ENCODE measurements at regions not wholly inside any gene's neighbourhood (a gene's known extent, or its start where the extent isn't known, plus 50 kb on each side); places are given as distances from the start of the nearest gene placed in this dataset.

GRCh38 chr7:52030722-52031121 is 714.1 kb upstream of the COBL start:
- Histone ChIP-seq H3K23me2 (ENCODE audit: low read depth, low read length) (no peaks in the 10 kb centered on the region), H4K8ac (ENCODE audit: extremely low read depth, insufficient read depth, low read length) (no peak overlapping the region), H3K79me1 (ENCODE audit: low read depth, low read length) (no peaks in the 10 kb centered on the region), H4K91ac (replicated peaks; ENCODE audit: insufficient read length, low read length) (no peak overlapping the region), H3K9me3 (ENCODE audit: insufficient read depth in 2 of 2, low read depth in 1 of 2, low read length in 1 of 2) (peaks cover 3 to 5% of the 10 kb centered on the region in 2 experiments; a peak in 2 of 4 replicates), H3K27me3 (replicated peaks in 1 of 4; ENCODE audit: control insufficient read depth in 3 of 4, extremely low read depth in 1 of 4, insufficient read depth in 3 of 4, low read length in 3 of 4) (no peaks in the 10 kb centered on the region), H3K4ac (replicated peaks; ENCODE audit: insufficient read length, low read depth, low read length) (no peak overlapping the region), H3K4me3 (ENCODE audit: extremely low read depth in 1 of 4, insufficient read depth in 2 of 4, low read depth in 3 of 4, low read length in 4 of 4) (no peak overlapping the region), H2BK15ac (ENCODE audit: low read length) (no peak overlapping the region), H2AFZ (ENCODE audit: low read length) (peak overlapping the region; percentile 88; the same call in 1 of the 2 replicates), H3K23ac (ENCODE audit: insufficient read length) (no peak overlapping the region), H2AK5ac (ENCODE audit: low read depth, low read length) (no peak overlapping the region), H3K4me2 (ENCODE audit: insufficient read depth in 1 of 2, low read depth in 2 of 2, low read length in 2 of 2) (no peak overlapping the region), H3K36me3 (ENCODE audit: control insufficient read depth in 2 of 4, insufficient read depth in 4 of 4, low read length in 3 of 4) (no peaks in the 10 kb centered on the region), H3K27ac (ENCODE audit: low read depth, low read length) (no peak overlapping the region), H2BK20ac (ENCODE audit: low read length) (no peak overlapping the region), H3K79me2 (ENCODE audit: control insufficient read depth in 1 of 2, insufficient read depth in 2 of 2, low read length in 2 of 2) (no peaks in the 10 kb centered on the region), H3K9ac (replicated peaks in 1 of 4; ENCODE audit: extremely low read depth in 1 of 4, low read depth in 3 of 4, low read length in 3 of 4) (no peak overlapping the region), H3K56ac (replicated peaks; ENCODE audit: insufficient read length, low read depth, low read length) (no peak overlapping the region), H2BK120ac (replicated peaks; ENCODE audit: low read depth, low read length) (no peak overlapping the region), H4K20me1 (replicated peaks in 1 of 2; ENCODE audit: control insufficient read depth in 1 of 2, insufficient read depth in 2 of 2, low read length in 2 of 2) (no peaks in the 10 kb centered on the region), H2BK12ac (ENCODE audit: low read depth, low read length) (no peak overlapping the region), H4K5ac (ENCODE audit: insufficient read length, low read depth, low read length) (no peak overlapping the region), H3K14ac (ENCODE audit: insufficient read length) (no peak overlapping the region), H3K4me1 (replicated peaks in 1 of 4; ENCODE audit: control insufficient read depth in 3 of 4, insufficient read depth in 4 of 4, low read length in 3 of 4) (no peaks in the 10 kb centered on the region), H3K18ac (ENCODE audit: extremely low read depth, low read length) (no peak overlapping the region), H2BK5ac (ENCODE audit: low read depth, low read length) (no peak overlapping the region)
- ChIA-PET POLR2A (ENCODE audit: partially characterized antibody) (no interaction called here), CTCF (ENCODE audit: partially characterized antibody) (interaction anchor here (1.8 kb wide), 1 partner anchor 12 kb away, joined by 11 read pairs; no protein-coding TSS in a partner anchor)
- 88% methylated on average over 4 of the region's 4 CpGs; no CpG with 5 or more reads in 1 of the 2 experiments for WGBS, 2 experiments (ENCODE audit: extremely low coverage in 1 of 2, insufficient coverage in 1 of 2, insufficient read length in 1 of 2, insufficient replicate concordance in 2 of 2, low coverage in 1 of 2, low lambda C conversion rate in 2 of 2, missing lambda C conversion rate in 1 of 2)
- DNase-seq (ENCODE audit: low read depth in 1 of 2, low spot score in 2 of 2) (no peak), FAIRE-seq (no peak)
- TF ChIP-seq SP1 (IDR thresholded peaks at IDR 0.05; ENCODE audit: low read depth, low read length) (no peak), RAD21 (IDR thresholded peaks at IDR 0.05 in 1 of 2, conservative IDR thresholded peaks at IDR 0.05 in 1 of 2; ENCODE audit: low read depth in 2 of 2, low read length in 2 of 2) (no peak), SIN3A (conservative IDR thresholded peaks at IDR 0.05 in 1 of 2, IDR thresholded peaks at IDR 0.05 in 1 of 2; ENCODE audit: low read depth in 1 of 2, low read length in 2 of 2) (no peak), RBBP5 (IDR thresholded peaks at IDR 0.05; ENCODE audit: borderline replicate concordance, low read depth, low read length) (no peak), KDM5A (IDR thresholded peaks at IDR 0.05; ENCODE audit: low read length) (no peak), SUZ12 (IDR thresholded peaks at IDR 0.05; ENCODE audit: low read length) (no peak), FOSL1 (IDR thresholded peaks at IDR 0.05; ENCODE audit: insufficient read depth, low read depth, low read length) (no peak), KDM1A (IDR thresholded peaks at IDR 0.05; ENCODE audit: borderline replicate concordance, low read length) (no peak), GABPA (IDR thresholded peaks at IDR 0.05; ENCODE audit: borderline replicate concordance, insufficient read depth, low read length) (no peak), POU5F1 (IDR thresholded peaks at IDR 0.05; ENCODE audit: low read depth, low read length) (no peak)
- TF ChIP-seq, protein P1, sequence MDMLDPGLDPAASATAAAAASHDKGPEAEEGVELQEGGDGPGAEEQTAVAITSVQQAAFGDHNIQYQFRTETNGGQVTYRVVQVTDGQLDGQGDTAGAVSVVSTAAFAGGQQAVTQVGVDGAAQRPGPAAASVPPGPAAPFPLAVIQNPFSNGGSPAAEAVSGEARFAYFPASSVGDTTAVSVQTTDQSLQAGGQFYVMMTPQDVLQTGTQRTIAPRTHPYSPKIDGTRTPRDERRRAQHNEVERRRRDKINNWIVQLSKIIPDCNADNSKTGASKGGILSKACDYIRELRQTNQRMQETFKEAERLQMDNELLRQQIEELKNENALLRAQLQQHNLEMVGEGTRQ (IDR thresholded peaks at IDR 0.05; ENCODE audit: low read length): no peak
- TF ChIP-seq, protein P2, sequence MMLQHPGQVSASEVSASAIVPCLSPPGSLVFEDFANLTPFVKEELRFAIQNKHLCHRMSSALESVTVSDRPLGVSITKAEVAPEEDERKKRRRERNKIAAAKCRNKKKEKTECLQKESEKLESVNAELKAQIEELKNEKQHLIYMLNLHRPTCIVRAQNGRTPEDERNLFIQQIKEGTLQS (IDR thresholded peaks at IDR 0.05; ENCODE audit: insufficient read depth, low read depth, low read length): no peak

Measured in H1 (cell line).